ENCODE measurements at regions not wholly inside any gene's neighbourhood (a gene's known extent, or its start where the extent isn't known, plus 50 kb on each side); places are given as distances from the start of the nearest gene placed in this dataset.

GRCh38 chr2:226464380-226464779, 335.2 kb downstream of the IRS1 start (continued):
- no peak for TF ChIP-seq REST (IDR thresholded peaks at IDR 0.05; ENCODE audit: unreplicated experiment)

GRCh38 chr2:226463154-226463553, 336.5 kb downstream of the IRS1 start:
- H3K27ac Mint-ChIP-seq: no peak overlapping the region
- H3K9me2 ChIP-seq (ENCODE audit: insufficient read depth): no peaks in the 10 kb centered on the region
- no peaks in the 10 kb centered on the region for H3K4me1 Mint-ChIP-seq
- H3K27ac ChIP-seq (ENCODE audit: low read depth): no peak overlapping the region
- no peaks in the 10 kb centered on the region for H3K4me1 ChIP-seq (ENCODE audit: insufficient read depth)
- DNase-seq (ENCODE audit: low spot score): no peak
- no peak overlapping the region for H2AFZ ChIP-seq
- no peaks in the 10 kb centered on the region for H3K79me2 ChIP-seq (replicated peaks; ENCODE audit: insufficient read depth)
- no peak overlapping the region for H3K4me2 ChIP-seq
- ATAC-seq: no peak
- H3K4me3 Mint-ChIP-seq: no peak overlapping the region
- no peak overlapping the region for H3K4me3 ChIP-seq
- no peaks in the 10 kb centered on the region for H3K9me3 Mint-ChIP-seq
- H3F3A ChIP-seq (replicated peaks; ENCODE audit: low read depth): no peaks in the 10 kb centered on the region
- H4K20me1 ChIP-seq (replicated peaks; ENCODE audit: insufficient read depth): no peaks in the 10 kb centered on the region
- no peaks in the 10 kb centered on the region for H3K36me3 Mint-ChIP-seq (ENCODE audit: low read depth)
- no peaks in the 10 kb centered on the region for H3K36me3 ChIP-seq (ENCODE audit: insufficient read depth)
- H3K27me3 Mint-ChIP-seq (ENCODE audit: insufficient read depth, low read depth, poor library complexity): peaks cover 4% of the 10 kb centered on the region
- no peaks in the 10 kb centered on the region for H3K27me3 ChIP-seq (ENCODE audit: insufficient read depth)
- TF ChIP-seq CREB1 (CRISPR knock-in tag; IDR thresholded peaks at IDR 0.05; ENCODE audit: low read depth): no peak
- no peak for TF ChIP-seq JUNB (IDR thresholded peaks at IDR 0.05; ENCODE audit: unreplicated experiment)
- no peak for TF ChIP-seq STAT1 (IDR thresholded peaks at IDR 0.05; ENCODE audit: unreplicated experiment)
- TF ChIP-seq ZNF114 (CRISPR knock-in tag; IDR thresholded peaks at IDR 0.05): no peak
- TF ChIP-seq REST (IDR thresholded peaks at IDR 0.05; ENCODE audit: unreplicated experiment): no peak
- no peak for TF ChIP-seq EZH2phosphoT487 (IDR thresholded peaks at IDR 0.05; ENCODE audit: unreplicated experiment)
- TF ChIP-seq NANOG (IDR thresholded peaks at IDR 0.05; ENCODE audit: borderline replicate concordance): no peak
- no peak for TF ChIP-seq ZNF462 (CRISPR knock-in tag; IDR thresholded peaks at IDR 0.05)
- TF ChIP-seq POLR2AphosphoS5 (IDR thresholded peaks at IDR 0.05; ENCODE audit: low read depth): no peak
- TF ChIP-seq EZH2 (IDR thresholded peaks at IDR 0.05; ENCODE audit: low read depth, unreplicated experiment): no peak
- no peak for TF ChIP-seq CTCF (conservative IDR thresholded peaks at IDR 0.05; ENCODE audit: low read depth in 2 of 2)
